IMR-90 (cell line): ENCODE measurements at regions not wholly inside any gene's neighbourhood (a gene's known extent, or its start where the extent isn't known, plus 50 kb on each side); places are given as distances from the start of the nearest gene placed in this dataset.

Source experiments
- ATAC-seq: fragments of 200-7000 bp; cut with Tn5 transposase; 2 replicates; pipeline ENCODE4 v1.9.1; 2020; ENCODE audit warnings: low read depth, mild to moderate bottlenecking, moderate library complexity
- BruUV-seq: library from RNA; stranded (reverse); fragments of 400-500 nt; replicated peaks from 2 replicates; lab custom pipeline; 2021; lab: Mats Ljungman, UMichigan
- CTCF ChIA-PET: fragments of 300-600 bp; formaldehyde crosslinking; extraction: SDS; loops from one replicate; lab custom pipeline; 2021; ENCODE audit warnings: antibody characterized with exemption; lab: Yijun Ruan, JAX
- POLR2A ChIA-PET: fragments of 300-600 bp; sonication (Branson Sonifier 250); formaldehyde crosslinking; loops from one replicate; lab custom pipeline; 2022; ENCODE audit warnings: antibody characterized with exemption; ENCODE audit not compliant: unreplicated experiment; lab: Charles Lee
- DNase-seq: peaks from one replicate; pipeline ENCODE4 v3.0.0; 2013
- H2AFZ ChIP-seq: replicated peaks from 2 replicates; pipeline ENCODE3; 2013; ENCODE audit warnings: low read length, mild to moderate bottlenecking; ENCODE audit not compliant: poor library complexity
- H2AK5ac ChIP-seq: 2 replicates; pipeline ENCODE4 v1.6.1; 2013; ENCODE audit warnings: low read depth, low read length, inconsistent platforms
- H2AK9ac ChIP-seq: replicated peaks from 2 replicates; pipeline ENCODE3; 2013; ENCODE audit warnings: mild to moderate bottlenecking, low read depth, low read length, moderate library complexity; ENCODE audit not compliant: poor library complexity
- H2BK120ac ChIP-seq: 2 replicates; pipeline ENCODE4 v1.6.1; 2013; ENCODE audit warnings: low read depth, low read length, inconsistent platforms
- H2BK15ac ChIP-seq: 3 replicates; pipeline ENCODE4 v1.6.1; 2013; ENCODE audit warnings: low read depth, low read length, inconsistent platforms
- H2BK20ac ChIP-seq: 2 replicates; pipeline ENCODE4 v1.6.1; 2013; ENCODE audit warnings: low read depth, mild to moderate bottlenecking, inconsistent platforms, low read length, moderate library complexity
- H2BK5ac ChIP-seq: 2 replicates; pipeline ENCODE4 v1.6.1; 2013; ENCODE audit warnings: mild to moderate bottlenecking, low read depth, low read length, inconsistent platforms; ENCODE audit not compliant: poor library complexity, severe bottlenecking
- H3K14ac ChIP-seq: replicated peaks from 2 replicates; pipeline ENCODE4 v1.6.1; 2013; ENCODE audit warnings: low read depth, low read length, inconsistent platforms
- H3K18ac ChIP-seq: 2 replicates; pipeline ENCODE4 v1.6.1; 2013; ENCODE audit warnings: low read depth, low read length, control low read depth
- H3K23ac ChIP-seq: 2 replicates; pipeline ENCODE4 v1.6.1; 2013; ENCODE audit warnings: low read depth, low read length, inconsistent platforms
- H3K27ac ChIP-seq: 2 replicates; pipeline ENCODE4 v1.5.1; 2013; ENCODE audit warnings: mild to moderate bottlenecking, control low read depth, low read length; ENCODE audit not compliant: insufficient read depth
- H3K27me3 ChIP-seq: 2 replicates; pipeline ENCODE4 v1.6.1; 2013; ENCODE audit warnings: low read length; ENCODE audit not compliant: control insufficient read depth, insufficient read depth
- H3K36me3 ChIP-seq: 2 replicates; pipeline ENCODE4 v1.6.1; 2013; ENCODE audit warnings: low read length, mixed read lengths; ENCODE audit not compliant: control insufficient read depth, insufficient read depth
- H3K4ac ChIP-seq: 2 replicates; pipeline ENCODE4 v1.6.1; 2013; ENCODE audit warnings: low read depth, low read length, inconsistent platforms
- H3K4me1 ChIP-seq: 2 replicates; pipeline ENCODE4 v1.6.1; 2013; ENCODE audit warnings: low read length, mixed read lengths; ENCODE audit not compliant: control insufficient read depth, insufficient read depth
- H3K4me2 ChIP-seq: 2 replicates; pipeline ENCODE4 v1.6.1; 2013; ENCODE audit warnings: low read depth, mild to moderate bottlenecking, control low read depth, low read length, moderate library complexity
- H3K4me3 ChIP-seq: 2 replicates; pipeline ENCODE4 v1.5.1; 2013; ENCODE audit warnings: low read depth, mild to moderate bottlenecking, control low read depth, low read length, moderate library complexity; ENCODE audit not compliant: insufficient read depth
- H3K56ac ChIP-seq: 2 replicates; pipeline ENCODE4 v1.6.1; 2013; ENCODE audit warnings: low read length, inconsistent platforms; ENCODE audit not compliant: insufficient read depth; ENCODE audit errors: extremely low read depth
- H3K79me1 ChIP-seq, 2 experiments: 2 replicates each; pipeline ENCODE4 v1.6.1; 2013; ENCODE audit warnings: low read length in 2 of 2, inconsistent platforms in 1 of 2, low read depth in 1 of 2
- H3K9ac ChIP-seq: 2 replicates; pipeline ENCODE4 v1.6.1; 2013; ENCODE audit warnings: low read depth, low read length, control low read depth
- H3K9me1 ChIP-seq: 2 replicates; pipeline ENCODE4 v1.6.1; 2013; ENCODE audit warnings: low read length, inconsistent platforms; ENCODE audit not compliant: insufficient read depth
- H3K9me3 ChIP-seq: 2 replicates; pipeline ENCODE4 v1.6.1; 2013; ENCODE audit warnings: low read length; ENCODE audit not compliant: control insufficient read depth, insufficient read depth
- H4K20me1 ChIP-seq: 2 replicates; pipeline ENCODE4 v1.6.1; 2013; ENCODE audit warnings: low read length, inconsistent platforms; ENCODE audit not compliant: insufficient read depth
- H4K5ac ChIP-seq: 2 replicates; pipeline ENCODE4 v1.6.1; 2013; ENCODE audit warnings: mild to moderate bottlenecking, low read depth, low read length, control low read depth
- H4K8ac ChIP-seq, 2 experiments: 2 replicates each; pipeline ENCODE4 v1.6.1; 2013; ENCODE audit warnings: low read depth in 2 of 2, low read length in 2 of 2, control low read depth in 1 of 2, inconsistent platforms in 1 of 2
- H4K91ac ChIP-seq: 2 replicates; pipeline ENCODE4 v1.6.1; 2013; ENCODE audit warnings: low read depth, low read length, inconsistent platforms; ENCODE audit not compliant: insufficient read depth
- CTCF ChIP-seq: conservative IDR thresholded peaks from 2 replicates; pipeline ENCODE4 v1.5.1; 2012; ENCODE audit warnings: mild to moderate bottlenecking, low read depth, low read length, improper control_type of control experiment
- ELK1 ChIP-seq: fragments of 150-350 bp; IDR thresholded peaks from 2 replicates; pipeline ENCODE4 v1.6.1; 2016; ENCODE audit warnings: low read depth, mild to moderate bottlenecking, low read length, moderate library complexity, borderline replicate concordance
- FOS ChIP-seq: fragments of 150-350 bp; IDR thresholded peaks from 2 replicates; pipeline ENCODE4 v1.6.1; 2016; ENCODE audit warnings: low read depth, low read length
- MAZ ChIP-seq: IDR thresholded peaks from 2 replicates; pipeline ENCODE4 v1.6.1; 2012; ENCODE audit warnings: low read depth, mild to moderate bottlenecking, low read length, improper control_type of control experiment, moderate library complexity, borderline replicate concordance
- MXI1 ChIP-seq: IDR thresholded peaks from 2 replicates; pipeline ENCODE4 v1.6.1; 2012; ENCODE audit warnings: low read depth, mild to moderate bottlenecking, low read length, moderate library complexity, borderline replicate concordance
- RAD21 ChIP-seq: IDR thresholded peaks from 2 replicates; pipeline ENCODE4 v1.6.1; 2012; ENCODE audit warnings: low read length, improper control_type of control experiment
- RCOR1 ChIP-seq: IDR thresholded peaks from 2 replicates; pipeline ENCODE4 v1.6.1; 2012; ENCODE audit warnings: mild to moderate bottlenecking, low read length, improper control_type of control experiment; ENCODE audit not compliant: insufficient replicate concordance
- SMC3 ChIP-seq: fragments of 150-350 bp; IDR thresholded peaks from 2 replicates; pipeline ENCODE4 v1.6.1; 2016; ENCODE audit warnings: low read depth, mild to moderate bottlenecking, antibody characterized with exemption, low read length, moderate library complexity
- WGBS, 2 experiments: methylation state at CpG; one replicate each; pipeline versions ENCODE4 v1.1.5 to v1.1.7; 2013; ENCODE audit warnings: missing lambda C conversion rate in 2 of 2; ENCODE audit not compliant: insufficient read length in 1 of 2; ENCODE audit errors: extremely low coverage in 2 of 2; 5-methylcytosine and 5-hydroxymethylcytosine counted together
- dilution Hi-C: fragments of 300-500 bp; cut with HindIII; formaldehyde crosslinking; loops from one replicate; pipeline ENCODE4 v1.14.3; 2018; ENCODE audit warnings: low sequenced_read_pairs; ENCODE audit not compliant: unreplicated experiment
- in situ Hi-C: fragments of 300-500 bp; cut with MboI; formaldehyde crosslinking; loops from 3 replicates; pipeline ENCODE4 v1.14.3; 2019; ENCODE audit warnings: low sequenced_read_pairs, inconsistent platforms, mixed read lengths
- intact Hi-C: fragments of 100-400 bp; cut with micrococcal nuclease; formaldehyde crosslinking; loops from 2 replicates; pipeline ENCODE4 v1.10.0; 2022

- Histone ChIP-seq H2AFZ (no peak overlapping the region), H2BK15ac (no peak overlapping the region), H3K27ac (no peak overlapping the region), H3K79me1 (no peaks in the 10 kb centered on the region), H3K4ac (no peak overlapping the region), H4K8ac (no peak overlapping the region), H2BK5ac (no peak overlapping the region), H3K18ac (no peak overlapping the region), H4K5ac (no peak overlapping the region), H2BK20ac (no peak overlapping the region), H3K14ac (no peak overlapping the region), H3K9me3 (no peaks in the 10 kb centered on the region), H3K9ac (no peak overlapping the region), H3K56ac (no peak overlapping the region), H2AK9ac (no peak overlapping the region), H2AK5ac (no peak overlapping the region), H3K9me1 (no peaks in the 10 kb centered on the region), H3K27me3 (no peaks in the 10 kb centered on the region), H3K4me2 (no peak overlapping the region), H3K4me1 (no peaks in the 10 kb centered on the region), H3K36me3 (no peaks in the 10 kb centered on the region), H3K4me3 (no peak overlapping the region), H2BK120ac (no peak overlapping the region), H4K91ac (no peak overlapping the region), H4K20me1 (no peaks in the 10 kb centered on the region), H3K23ac (no peak overlapping the region)
- no peak for DNase-seq
- no peak for ATAC-seq
- ChIA-PET POLR2A (no interaction called here), CTCF (no interaction called here)
- BruUV-seq: no TSS peak
- dilution Hi-C loops (no loop called here), intact Hi-C loops (no loop called here), in situ Hi-C loops (no loop called here)
- TF ChIP-seq SMC3 (no peak), MXI1 (no peak), FOS (no peak), RAD21 (no peak), RCOR1 (no peak), MAZ (no peak), ELK1 (no peak), CTCF (no peak)
- no CpG with 5 or more reads among the region's 1 CpG for WGBS, 2 experiments
Observed at GRCh38 chr5:147148715-147149114, 86.1 kb upstream of the STK32A start.
